Endothelial cell of umbilical vein (primary cell): ENCODE measurements at regions not wholly inside any gene's neighbourhood (a gene's known extent, or its start where the extent isn't known, plus 50 kb on each side); places are given as distances from the start of the nearest gene placed in this dataset.

Experiments
- CTCF ChIP-seq, 2 donors: IDR thresholded peaks; 1 replicate in 1 of 2; 2 replicates in 1 of 2; pipeline ENCODE4 v1.5.1; 2011; ENCODE audit warnings: low read length in 2 of 2, mild to moderate bottlenecking in 2 of 2, moderate library complexity in 2 of 2, control low read depth in 1 of 2, inconsistent platforms in 1 of 2, low read depth in 1 of 2; ENCODE audit not compliant: insufficient read depth in 1 of 2; ENCODE audit errors: extremely low read depth in 1 of 2
- EZH2 ChIP-seq: IDR thresholded peaks from 2 replicates; pipeline ENCODE4 v1.6.1; 2012; ENCODE audit warnings: borderline replicate concordance, low read depth, mild to moderate bottlenecking, moderate library complexity, low read length, inconsistent platforms; ENCODE audit not compliant: severe bottlenecking
- MAX ChIP-seq: IDR thresholded peaks from 2 replicates; pipeline ENCODE4 v1.6.1; 2011; ENCODE audit not compliant: insufficient read depth, insufficient read length
- MYC ChIP-seq: IDR thresholded peaks from one replicate; pipeline ENCODE4 v1.6.1; 2011; ENCODE audit warnings: mild to moderate bottlenecking, low read depth, low read length
- POLR2A ChIP-seq: IDR thresholded peaks from 2 replicates; pipeline ENCODE4 v1.6.1; 2012; ENCODE audit warnings: low read depth, mild to moderate bottlenecking, control low read depth, low read length
- POLR2AphosphoS5 ChIP-seq: IDR thresholded peaks from 2 replicates; pipeline ENCODE4 v1.6.1; 2012; ENCODE audit warnings: low read depth, mild to moderate bottlenecking, control low read depth, low read length, moderate library complexity; ENCODE audit not compliant: insufficient read depth

GRCh38 chr6:146974351-146974750, 229.9 kb upstream of the STXBP5 start:
- TF ChIP-seq POLR2AphosphoS5 (no peak), CTCF (IDR thresholded peaks at IDR 0.05; ENCODE audit: extremely low read depth in 1 of 2, insufficient read depth in 1 of 2, low read depth in 1 of 2, low read length in 2 of 2) (no peak), POLR2A (no peak), MYC (no peak), EZH2 (no peak), MAX (no peak)
